Activated naive CD8-positive, alpha-beta T cell treated with anti-CD3 and anti-CD28 coated beads for 36 hours (primary cell): ENCODE measurements at regions not wholly inside any gene's neighbourhood (a gene's known extent, or its start where the extent isn't known, plus 50 kb on each side); places are given as distances from the start of the nearest gene placed in this dataset.
"Not testable (repeated sequence)": the region's sequence is repeated elsewhere in the genome, so short reads cannot be mapped to it uniquely, and the experiment has no call there.

Experiments
- DNase-seq: peaks from one replicate; pipeline ENCODE4 v3.0.0; 2021
- H3K27ac Mint-ChIP-seq: one replicate; pipeline ENCODE4 v1.8.0; 2022; ENCODE audit warnings: mild to moderate bottlenecking, moderate library complexity, mixed read lengths
- H3K27me3 Mint-ChIP-seq: one replicate; pipeline ENCODE4 v1.8.0; 2022; ENCODE audit warnings: mild to moderate bottlenecking, mixed read lengths
- H3K36me3 Mint-ChIP-seq: one replicate; pipeline ENCODE4 v1.8.0; 2021; ENCODE audit warnings: mild to moderate bottlenecking, mixed read lengths
- H3K4me1 Mint-ChIP-seq: one replicate; pipeline ENCODE4 v1.8.0; 2021; ENCODE audit warnings: mixed read lengths
- H3K4me3 Mint-ChIP-seq: one replicate; pipeline ENCODE4 v1.8.0; 2022; ENCODE audit warnings: mild to moderate bottlenecking, moderate library complexity, mixed read lengths
- H3K9me3 Mint-ChIP-seq: one replicate; pipeline ENCODE4 v1.8.0; 2022; ENCODE audit warnings: mixed read lengths

- Mint-ChIP-seq H3K27me3 (peaks cover 3% of the 10 kb centered on the region), H3K4me3 (no peak overlapping the region), H3K27ac (no peak overlapping the region), H3K4me1 (no peaks in the 10 kb centered on the region), H3K36me3 (no peaks in the 10 kb centered on the region), H3K9me3 (no peaks in the 10 kb centered on the region)
- no peak for DNase-seq
Observed at GRCh38 chr2:38467768-38468455, 90.8 kb upstream of the ATL2 start.

- no peak for DNase-seq
- peaks cover 7% of the 10 kb centered on the region for H3K4me1 Mint-ChIP-seq
- H3K27me3 Mint-ChIP-seq: no peaks in the 10 kb centered on the region
- no peaks in the 10 kb centered on the region for H3K36me3 Mint-ChIP-seq
- no peak overlapping the region for H3K27ac Mint-ChIP-seq
- no peak overlapping the region for H3K4me3 Mint-ChIP-seq
- no peaks in the 10 kb centered on the region for H3K9me3 Mint-ChIP-seq
Observed at GRCh38 chr2:38466876-38467767, 90.0 kb upstream of the ATL2 start.

- no peak for DNase-seq
- Mint-ChIP-seq H3K9me3 (no peaks in the 10 kb centered on the region), H3K4me3 (no peak overlapping the region), H3K27ac (no peak overlapping the region), H3K27me3 (no peaks in the 10 kb centered on the region), H3K36me3 (no peaks in the 10 kb centered on the region), H3K4me1 (peaks cover 10% of the 10 kb centered on the region)
Observed at GRCh38 chr2:38466409-38466808, 89.3 kb upstream of the ATL2 start.

DNA sequence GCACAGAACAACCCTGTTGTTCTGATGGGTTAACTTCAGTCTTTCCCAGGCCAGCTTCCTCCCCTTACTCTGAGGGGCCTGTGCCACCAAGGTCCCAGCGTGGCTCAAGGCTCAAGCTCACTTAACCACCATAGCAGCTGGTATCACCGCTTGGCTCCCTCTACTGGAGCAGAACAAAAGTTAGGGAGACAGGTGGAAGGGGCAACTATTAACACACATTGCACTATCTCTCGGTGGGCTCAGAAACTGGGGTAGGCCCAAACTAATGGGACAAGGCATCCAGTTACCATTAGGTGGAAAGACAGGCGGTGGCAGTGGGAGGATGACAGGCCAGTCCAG, 88.7 kb upstream of the ATL2 start:
- DNase-seq: peak; percentile 5
- no peak overlapping the region for H3K27ac Mint-ChIP-seq
- H3K36me3 Mint-ChIP-seq: no peaks in the 10 kb centered on the region
- no peak overlapping the region for H3K4me3 Mint-ChIP-seq
- no peaks in the 10 kb centered on the region for H3K9me3 Mint-ChIP-seq
- peaks cover 10% of the 10 kb centered on the region for H3K4me1 Mint-ChIP-seq
- H3K27me3 Mint-ChIP-seq: no peaks in the 10 kb centered on the region

GRCh38 chr2:38464971-38465788, 88.1 kb upstream of the ATL2 start:
- Mint-ChIP-seq H3K27ac (no peak overlapping the region), H3K36me3 (no peaks in the 10 kb centered on the region), H3K9me3 (no peaks in the 10 kb centered on the region), H3K27me3 (peaks cover 5% of the 10 kb centered on the region), H3K4me3 (no peak overlapping the region), H3K4me1 (peaks cover 10% of the 10 kb centered on the region)
- DNase-seq: no peak

DNA sequence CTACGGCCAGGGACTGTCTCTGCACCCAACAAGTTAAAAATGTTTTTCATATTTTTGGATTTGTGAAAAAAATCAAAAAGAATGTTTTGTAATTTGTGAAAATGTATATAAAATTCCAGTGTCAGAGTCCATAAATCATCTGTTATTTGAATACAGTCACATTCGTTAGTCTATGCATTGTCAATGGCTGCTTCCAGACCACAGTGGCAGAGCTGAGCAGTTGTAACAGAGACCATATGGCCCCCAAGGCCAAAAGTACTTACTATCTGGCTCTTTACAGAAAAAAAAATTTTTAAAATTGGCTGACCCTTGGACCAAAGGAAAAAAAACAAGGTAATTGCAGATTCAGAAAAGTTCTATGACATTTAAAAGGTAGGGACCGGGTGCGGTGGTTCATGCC, 86.7 kb upstream of the ATL2 start:
- H3K4me3 Mint-ChIP-seq: no peak overlapping the region

GRCh38 chr2:38462121-38462661, 85.1 kb upstream of the ATL2 start:
- peak; percentile 68 for DNase-seq
- Mint-ChIP-seq H3K27ac (peak overlapping the region; percentile 0), H3K27me3 (peaks cover 9% of the 10 kb centered on the region), H3K4me3 (no peak overlapping the region), H3K4me1 (peaks cover 10% of the 10 kb centered on the region), H3K36me3 (no peaks in the 10 kb centered on the region), H3K9me3 (no peaks in the 10 kb centered on the region)

More for the DNA sequence above, 86.7 kb upstream of the ATL2 start:
- Mint-ChIP-seq H3K4me1 (peaks cover 10% of the 10 kb centered on the region), H3K36me3 (no peaks in the 10 kb centered on the region), H3K27ac (no peak overlapping the region), H3K27me3 (peaks cover 8% of the 10 kb centered on the region), H3K9me3 (no peaks in the 10 kb centered on the region)
- DNase-seq: no peak

DNA sequence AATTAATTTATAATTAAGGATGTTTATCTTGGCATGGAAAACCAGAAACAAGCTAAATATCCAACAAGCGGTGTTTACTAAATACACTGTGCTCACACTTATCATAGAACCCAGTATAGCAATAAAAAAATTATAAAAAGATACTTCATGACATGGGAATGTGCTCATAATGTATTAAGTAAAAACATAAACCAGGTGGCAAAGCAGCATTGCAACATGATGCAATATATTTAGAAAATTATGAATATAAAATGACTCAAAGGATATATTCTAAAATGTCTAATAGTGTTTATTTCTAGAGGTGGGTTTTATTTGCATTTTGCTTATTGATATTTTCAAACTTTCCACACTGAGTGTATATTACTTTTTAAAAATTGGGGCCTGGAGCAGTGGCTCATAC, 84.4 kb upstream of the ATL2 start:
- Mint-ChIP-seq H3K9me3 (no peaks in the 10 kb centered on the region), H3K27ac (no peak overlapping the region), H3K4me1 (peaks cover 10% of the 10 kb centered on the region), H3K27me3 (peaks cover 11% of the 10 kb centered on the region), H3K4me3 (no peak overlapping the region), H3K36me3 (no peaks in the 10 kb centered on the region)
- no peak for DNase-seq

GRCh38 chr2:38460313-38460712, 83.2 kb upstream of the ATL2 start:
- DNase-seq: no peak
- Mint-ChIP-seq H3K27ac (no peak overlapping the region), H3K27me3 (peaks cover 11% of the 10 kb centered on the region), H3K9me3 (no peaks in the 10 kb centered on the region), H3K36me3 (no peaks in the 10 kb centered on the region), H3K4me3 (no peak overlapping the region), H3K4me1 (peaks cover 10% of the 10 kb centered on the region)

- Mint-ChIP-seq H3K36me3 (no peaks in the 10 kb centered on the region), H3K9me3 (no peaks in the 10 kb centered on the region)
Observed at GRCh38 chr2:38454081-38454480, 77.0 kb upstream of the ATL2 start.

GRCh38 chr2:38451778-38452177, 74.7 kb upstream of the ATL2 start:
- H3K9me3 Mint-ChIP-seq, H3K27ac Mint-ChIP-seq, DNase-seq, H3K4me3 Mint-ChIP-seq, H3K4me1 Mint-ChIP-seq, H3K36me3 Mint-ChIP-seq, H3K27me3 Mint-ChIP-seq: not testable (repeated sequence)

More at GRCh38 chr2:38454081-38454480, 77.0 kb upstream of the ATL2 start:
- no peak for DNase-seq
- H3K4me3 Mint-ChIP-seq: no peak overlapping the region
- H3K4me1 Mint-ChIP-seq: no peaks in the 10 kb centered on the region
- H3K27me3 Mint-ChIP-seq: peaks cover 3% of the 10 kb centered on the region
- no peak overlapping the region for H3K27ac Mint-ChIP-seq

DNA sequence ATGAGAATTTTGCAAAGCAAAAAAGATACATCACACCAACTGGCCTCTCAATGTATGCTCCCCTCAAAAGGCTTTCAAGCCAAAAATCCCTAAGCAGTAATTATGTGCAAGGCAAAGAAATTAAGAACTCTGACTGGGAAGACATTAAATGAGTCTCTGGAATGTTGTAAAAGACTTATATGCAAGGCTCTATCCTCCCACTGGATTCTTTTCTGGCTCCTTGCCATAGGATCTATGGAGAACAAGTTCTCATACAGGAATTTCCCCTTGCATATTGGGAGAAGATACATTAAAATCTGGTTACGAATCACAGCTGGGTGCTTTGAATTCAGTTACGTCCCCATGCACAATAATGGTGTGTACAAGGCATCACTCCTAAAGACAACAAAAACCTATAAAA, 73.4 kb upstream of the ATL2 start:
- Mint-ChIP-seq H3K4me1 (no peaks in the 10 kb centered on the region), H3K36me3 (no peaks in the 10 kb centered on the region), H3K27ac (no peak overlapping the region), H3K27me3 (no peaks in the 10 kb centered on the region), H3K4me3 (no peak overlapping the region), H3K9me3 (no peaks in the 10 kb centered on the region)
- DNase-seq: no peak

- Mint-ChIP-seq H3K36me3 (no peaks in the 10 kb centered on the region), H3K4me3 (no peak overlapping the region), H3K4me1 (no peaks in the 10 kb centered on the region), H3K27ac (no peak overlapping the region), H3K9me3 (no peaks in the 10 kb centered on the region), H3K27me3 (no peaks in the 10 kb centered on the region)
- no peak for DNase-seq
Observed at GRCh38 chr2:38448692-38449410, 71.8 kb upstream of the ATL2 start.

DNA sequence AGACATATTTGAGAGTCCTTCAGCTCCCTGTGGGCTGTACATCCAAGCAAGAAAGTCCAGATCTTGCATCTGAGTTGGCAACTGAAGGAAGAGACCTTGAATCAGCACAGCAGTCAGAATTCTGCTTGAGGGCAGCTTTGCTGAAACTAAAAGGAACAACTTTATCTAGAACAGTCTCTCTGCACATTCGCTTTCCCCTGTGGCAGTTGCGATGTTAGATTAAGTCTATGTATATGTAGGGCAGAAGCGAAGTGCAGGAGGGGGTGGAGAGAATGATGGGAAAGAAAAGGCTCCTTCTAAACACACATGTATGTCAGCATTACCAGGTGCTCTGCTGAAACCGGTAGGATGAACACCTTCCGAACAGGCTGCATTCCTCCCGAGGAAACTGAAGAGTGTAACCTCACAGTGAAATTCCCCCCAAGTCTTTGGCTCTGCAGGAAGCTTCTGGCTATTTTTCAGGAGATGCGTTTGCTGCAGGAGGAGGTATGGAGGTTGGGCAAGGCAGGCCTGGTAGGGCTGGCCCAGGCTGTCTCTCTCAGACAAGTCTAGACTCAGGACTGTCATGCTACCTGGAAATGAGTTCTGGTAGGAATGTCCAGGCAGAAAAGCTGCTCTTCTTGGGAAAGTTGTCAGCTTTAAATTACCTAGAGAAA, 70.0 kb upstream of the ATL2 start:
- Mint-ChIP-seq H3K36me3 (no peaks in the 10 kb centered on the region), H3K4me3 (no peak overlapping the region), H3K27me3 (peaks cover 1% of the 10 kb centered on the region), H3K9me3 (no peaks in the 10 kb centered on the region), H3K27ac (no peak overlapping the region), H3K4me1 (no peaks in the 10 kb centered on the region)
- DNase-seq: no peak
